AG09309 (cell line): ENCODE measurements at regions not wholly inside any gene's neighbourhood (a gene's known extent, or its start where the extent isn't known, plus 50 kb on each side); places are given as distances from the start of the nearest gene placed in this dataset.

Source experiments
- DNase-seq: peaks from one replicate; pipeline ENCODE4 v3.0.0-alpha.2; 2010; ENCODE audit warnings: low read depth
- H3K4me3 ChIP-seq: 2 replicates; pipeline ENCODE4 v1.5.1; 2011; ENCODE audit warnings: mild to moderate bottlenecking, low read depth, low read length, moderate library complexity; ENCODE audit not compliant: control insufficient read depth
- CTCF ChIP-seq: IDR thresholded peaks from 2 replicates; pipeline ENCODE4 v1.5.1; 2011; ENCODE audit warnings: mild to moderate bottlenecking, low read depth, low read length, inconsistent platforms; ENCODE audit not compliant: insufficient read depth, control insufficient read depth; ENCODE audit errors: missing control alignments

DNA sequence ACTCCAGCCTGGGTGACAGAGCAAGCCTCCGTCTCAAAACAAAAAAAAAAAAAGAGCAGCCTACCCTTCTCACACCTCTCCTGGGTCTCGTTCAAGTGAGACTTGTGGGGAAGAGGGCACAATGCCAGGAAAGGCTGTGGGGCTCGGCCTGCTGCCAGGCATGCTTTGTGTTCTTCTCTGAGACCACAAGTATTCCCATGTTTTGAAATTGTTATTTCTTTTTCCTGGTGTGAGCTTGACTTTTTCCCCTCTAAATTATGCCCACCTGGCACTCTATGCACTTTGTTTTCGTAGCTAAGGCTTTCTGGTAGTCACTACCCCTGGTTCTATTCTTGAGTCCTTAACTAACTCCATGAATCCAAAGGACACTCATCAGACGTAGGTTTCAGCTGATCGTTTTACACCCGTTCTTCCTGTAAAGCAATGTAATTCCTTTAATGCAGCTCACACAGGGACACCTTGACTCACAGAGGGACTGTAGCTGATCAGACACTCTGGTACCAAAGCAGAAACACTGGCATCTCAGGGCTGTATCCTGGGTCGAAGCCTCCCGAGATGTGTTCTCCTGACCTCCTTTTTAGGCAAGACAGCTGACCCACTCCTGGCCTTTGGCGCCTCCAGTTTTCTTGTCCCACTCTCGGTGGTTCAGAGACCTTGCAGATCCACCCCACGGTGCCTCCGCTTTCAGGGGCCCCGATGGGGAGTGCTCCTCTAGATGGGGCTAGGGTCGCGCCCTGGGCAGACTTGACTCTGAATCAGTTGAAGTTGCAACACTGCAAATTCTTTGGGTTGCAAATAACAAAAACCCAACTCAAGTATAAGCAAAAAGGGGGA, 193.3 kb upstream of the AGAP1 start:
- no peak for TF ChIP-seq CTCF
- peak; percentile 17 for DNase-seq
- no peak overlapping the region for H3K4me3 ChIP-seq

DNA sequence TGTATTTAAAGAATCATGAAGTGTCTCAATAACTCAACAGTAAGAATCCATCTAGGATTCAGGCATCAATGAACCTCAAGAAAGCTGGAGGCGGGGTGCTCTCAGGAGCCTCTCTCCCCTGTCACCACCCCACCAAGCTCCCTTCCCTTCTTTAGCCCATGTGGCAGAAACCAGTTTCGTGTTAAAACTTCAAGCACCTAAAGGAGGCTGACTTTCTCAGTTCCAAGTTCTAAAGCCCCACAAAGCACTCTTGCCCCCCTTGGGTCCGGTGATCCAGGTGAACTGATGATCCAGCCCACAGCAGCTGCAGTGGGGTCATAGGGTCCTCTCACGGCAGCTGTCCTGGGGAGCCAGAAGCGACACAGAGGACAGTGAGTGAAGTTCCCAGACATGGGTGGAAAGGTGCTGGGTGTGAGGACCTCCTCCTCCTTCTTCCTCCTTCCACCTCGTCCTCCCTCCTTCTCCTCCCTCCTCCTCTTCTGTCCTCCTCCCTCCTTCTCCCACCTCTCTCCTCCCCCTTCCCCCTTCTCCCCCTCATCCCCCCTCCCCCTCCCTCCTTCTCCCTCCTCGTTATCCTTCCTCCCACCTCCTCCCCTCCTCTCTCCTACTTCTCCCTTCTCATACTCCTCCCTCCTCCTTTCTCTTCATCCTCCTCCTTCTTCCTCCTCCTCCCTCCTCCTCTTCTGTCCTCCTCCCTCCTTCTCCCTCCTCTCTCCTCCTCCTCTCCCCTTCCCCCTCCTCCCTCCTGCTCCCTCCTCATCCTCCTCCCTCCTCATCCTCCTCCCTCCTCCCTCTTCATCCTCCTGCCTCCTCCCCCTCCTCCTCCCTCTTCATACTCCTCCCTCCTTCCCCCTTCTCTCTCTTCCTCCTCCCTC, 192.4 kb upstream of the AGAP1 start:
- DNase-seq = no peak
- no peak for TF ChIP-seq CTCF
- no peak overlapping the region for H3K4me3 ChIP-seq

DNA sequence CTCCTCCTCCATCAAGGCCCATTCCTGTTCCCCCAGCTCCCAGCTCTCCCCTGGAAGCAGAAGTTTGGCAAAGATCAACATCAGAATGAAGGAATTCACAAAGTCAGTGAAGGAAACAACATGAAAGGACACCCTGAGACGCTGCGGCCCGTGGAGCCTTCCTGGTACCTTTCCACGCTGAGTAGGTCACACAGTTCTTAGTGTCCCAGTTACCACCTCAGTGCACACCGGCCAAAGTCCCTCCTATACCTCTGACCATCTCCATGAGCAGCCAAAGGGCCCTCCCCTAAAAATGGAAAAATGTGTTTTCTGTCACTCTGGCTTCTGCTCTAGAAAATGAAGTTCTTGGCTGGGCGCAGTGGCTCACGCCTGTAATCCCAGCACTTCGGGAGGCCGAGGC, 191.6 kb upstream of the AGAP1 start:
- TF ChIP-seq CTCF = no peak
- no peak for DNase-seq

DNA sequence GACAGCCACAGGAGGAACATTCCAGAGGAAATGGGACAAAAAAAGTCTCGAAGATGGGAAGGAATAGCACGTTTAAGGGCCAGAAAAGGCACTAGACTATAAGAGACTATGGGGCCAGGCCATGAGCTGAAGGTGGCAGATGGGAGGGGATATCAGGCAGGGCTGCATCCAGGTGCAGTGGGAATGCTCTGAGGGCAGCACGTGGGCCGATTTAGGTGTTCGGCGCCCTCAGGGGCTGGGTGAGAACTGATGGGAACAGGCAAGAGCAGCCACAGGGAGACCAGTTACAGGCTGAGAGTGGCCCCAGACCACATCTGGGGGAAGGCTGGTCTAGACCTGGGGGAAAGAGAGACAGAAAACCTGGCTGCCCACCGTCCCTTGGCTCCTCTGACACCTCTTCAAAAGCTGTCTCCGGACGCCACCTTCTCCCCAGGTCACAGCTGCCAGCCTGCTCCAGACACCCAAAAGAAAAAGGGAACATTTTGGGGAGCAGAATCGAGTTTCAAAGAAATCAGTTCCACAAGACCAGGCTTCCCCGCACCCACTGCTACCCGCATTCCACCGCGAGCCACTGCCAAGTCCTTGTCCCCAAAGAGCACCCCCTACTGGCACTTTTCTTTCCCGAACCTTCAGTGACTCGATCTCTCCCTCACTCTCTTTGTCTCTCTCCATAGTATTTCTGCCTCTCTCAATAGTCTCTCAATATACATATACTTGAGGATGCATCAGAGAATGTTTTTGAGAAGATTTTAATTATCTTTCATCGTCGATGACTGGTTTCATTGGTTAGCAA, 190.1 kb upstream of the AGAP1 start:
- TF ChIP-seq CTCF = no peak
- no peak for DNase-seq
- no peak overlapping the region for H3K4me3 ChIP-seq

More for the DNA sequence above, 191.6 kb upstream of the AGAP1 start:
- H3K4me3 ChIP-seq = no peak overlapping the region

- no peak overlapping the region for H3K4me3 ChIP-seq
- no peak for DNase-seq
- no peak for TF ChIP-seq CTCF
Observed at GRCh38 chr2:235305678-235306077, 188.2 kb upstream of the AGAP1 start.

DNA sequence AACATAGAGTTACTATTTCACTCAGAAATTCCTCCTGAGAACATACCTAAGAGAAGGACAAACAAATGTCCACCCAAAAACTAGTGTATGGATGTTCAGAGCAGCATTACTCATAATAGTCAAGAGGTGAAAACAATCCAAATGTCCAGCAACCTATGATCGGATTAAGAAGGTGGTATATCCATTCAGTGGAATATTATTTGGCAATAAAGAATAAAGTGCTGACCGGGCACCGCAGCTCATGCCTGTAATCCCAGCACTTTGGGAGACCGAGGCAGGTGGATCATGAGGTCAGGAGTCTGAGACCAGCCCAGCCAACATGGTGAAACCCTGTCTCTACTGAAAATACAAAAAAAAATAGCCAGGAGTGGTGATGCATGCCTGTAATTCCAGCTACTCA, 182.8 kb upstream of the AGAP1 start:
- TF ChIP-seq CTCF = no peak

More for the DNA sequence above, 182.8 kb upstream of the AGAP1 start:
- no peak overlapping the region for H3K4me3 ChIP-seq
- no peak for DNase-seq
